WTC11 (cell line): ENCODE measurements at regions not wholly inside any gene's neighbourhood (a gene's known extent, or its start where the extent isn't known, plus 50 kb on each side); places are given as distances from the start of the nearest gene placed in this dataset.

Source experiments
- ATAC-seq: fragments of 200-7000 bp; cut with Tn5 transposase; 2 replicates; pipeline ENCODE4 v1.10.0; 2021; ENCODE audit warnings: mild to moderate bottlenecking, moderate library complexity
- CTCF ChIA-PET: fragments of 300-600 bp; sonication (Branson Sonifier 250); formaldehyde crosslinking; loops from one replicate; lab custom pipeline; 2021; ENCODE audit warnings: antibody characterized with exemption; lab: Charles Lee
- POLR2A ChIA-PET: fragments of 350-600 bp; sonication (Branson Sonifier 250); formaldehyde crosslinking; loops from one replicate; lab custom pipeline; 2021; ENCODE audit warnings: antibody characterized with exemption; lab: Charles Lee
- DNase-seq: peaks from one replicate; pipeline ENCODE4 v3.0.0; 2021; ENCODE audit warnings: low spot score
- H3K27ac Mint-ChIP-seq: 2 replicates; pipeline ENCODE4 v1.8.0; 2021; ENCODE audit warnings: mixed read lengths
- H3K27me3 Mint-ChIP-seq: 2 replicates; pipeline ENCODE4 v1.8.0; 2021; ENCODE audit warnings: low read depth, mild to moderate bottlenecking, moderate library complexity, mixed read lengths
- H3K36me3 Mint-ChIP-seq: 2 replicates; pipeline ENCODE4 v1.8.0; 2021; ENCODE audit warnings: mixed read lengths
- H3K4me1 Mint-ChIP-seq: 2 replicates; pipeline ENCODE4 v1.8.0; 2022; ENCODE audit warnings: mixed read lengths
- H3K4me3 Mint-ChIP-seq: 2 replicates; pipeline ENCODE4 v1.8.0; 2021; ENCODE audit warnings: mild to moderate bottlenecking, moderate library complexity, mixed read lengths
- H3K9me3 Mint-ChIP-seq: 2 replicates; pipeline ENCODE4 v1.8.0; 2021; ENCODE audit warnings: mixed read lengths
- CBFB ChIP-seq: sonication (generic); formaldehyde crosslinking; IDR thresholded peaks from 2 replicates; pipeline ENCODE4 v1.8.1; 2022; ENCODE audit warnings: mild to moderate bottlenecking, low read depth, missing genetic modification reagents
- CREM ChIP-seq: sonication (generic); formaldehyde crosslinking; IDR thresholded peaks from 2 replicates; pipeline ENCODE4 v1.8.1; 2022; ENCODE audit warnings: mild to moderate bottlenecking, missing genetic modification reagents, moderate library complexity
- ESRRA ChIP-seq: sonication (generic); formaldehyde crosslinking; IDR thresholded peaks from 2 replicates; pipeline ENCODE4 v1.8.1; 2022; ENCODE audit warnings: mild to moderate bottlenecking, missing genetic modification reagents, borderline replicate concordance
- HMGA2 ChIP-seq: fragments of 250-450 bp; sonication (Bioruptor Pico); IDR thresholded peaks from 2 replicates; pipeline ENCODE4 v1.4.0; 2021; ENCODE audit warnings: mild to moderate bottlenecking, moderate library complexity
- NR1H2 ChIP-seq: sonication (generic); formaldehyde crosslinking; IDR thresholded peaks from 2 replicates; pipeline ENCODE4 v1.9.0; 2021; ENCODE audit warnings: mild to moderate bottlenecking, moderate library complexity, missing genetic modification reagents
- SMAD3 ChIP-seq: sonication (generic); formaldehyde crosslinking; IDR thresholded peaks from 2 replicates; pipeline ENCODE4 v1.8.0; 2022; ENCODE audit warnings: missing genetic modification reagents, mild to moderate bottlenecking, borderline replicate concordance
- TCF7 ChIP-seq: sonication (generic); formaldehyde crosslinking; IDR thresholded peaks from 2 replicates; pipeline ENCODE4 v1.8.0; 2022; ENCODE audit warnings: mild to moderate bottlenecking, low read depth, missing genetic modification reagents, moderate library complexity
- ZNF263 ChIP-seq: sonication (generic); formaldehyde crosslinking; IDR thresholded peaks from 2 replicates; pipeline ENCODE4 v1.8.1; 2022; ENCODE audit warnings: low read depth, mild to moderate bottlenecking, moderate library complexity, missing genetic modification reagents
- TF ChIP-seq, protein P1 (sequence below): sonication (generic); formaldehyde crosslinking; IDR thresholded peaks from 2 replicates; pipeline ENCODE4 v1.8.1; 2023; ENCODE audit warnings: mild to moderate bottlenecking, missing genetic modification reagents
- TF ChIP-seq, protein P2 (sequence below): sonication (generic); formaldehyde crosslinking; IDR thresholded peaks from 2 replicates; pipeline ENCODE4 v1.8.0; 2022; ENCODE audit warnings: missing genetic modification reagents
- TF ChIP-seq, protein P3 (sequence below): fragments of 250-450 bp; sonication (Bioruptor Pico); IDR thresholded peaks from 2 replicates; pipeline ENCODE4 v1.9.0; 2021; ENCODE audit warnings: mild to moderate bottlenecking, borderline replicate concordance
- TF ChIP-seq, protein P4 (sequence below): sonication (generic); formaldehyde crosslinking; IDR thresholded peaks from 2 replicates; pipeline ENCODE4 v1.8.0; 2023; ENCODE audit warnings: mild to moderate bottlenecking, missing genetic modification reagents
- TF ChIP-seq, protein P5 (sequence below): sonication (generic); formaldehyde crosslinking; IDR thresholded peaks from 2 replicates; pipeline ENCODE4 v1.8.0; 2023; ENCODE audit warnings: missing genetic modification reagents
- TF ChIP-seq, protein P6 (sequence below): sonication (generic); formaldehyde crosslinking; IDR thresholded peaks from 2 replicates; pipeline ENCODE4 v1.8.1; 2022; ENCODE audit warnings: low read depth, missing genetic modification reagents, borderline replicate concordance
- TF ChIP-seq, protein P7 (sequence below): sonication (generic); formaldehyde crosslinking; IDR thresholded peaks from 2 replicates; pipeline ENCODE4 v1.8.1; 2023; ENCODE audit warnings: mild to moderate bottlenecking, missing genetic modification reagents, moderate library complexity
- TF ChIP-seq, protein P8 (sequence below): sonication (generic); formaldehyde crosslinking; IDR thresholded peaks from 2 replicates; pipeline ENCODE4 v1.8.1; 2023; ENCODE audit warnings: mild to moderate bottlenecking, moderate library complexity, missing genetic modification reagents

DNA sequence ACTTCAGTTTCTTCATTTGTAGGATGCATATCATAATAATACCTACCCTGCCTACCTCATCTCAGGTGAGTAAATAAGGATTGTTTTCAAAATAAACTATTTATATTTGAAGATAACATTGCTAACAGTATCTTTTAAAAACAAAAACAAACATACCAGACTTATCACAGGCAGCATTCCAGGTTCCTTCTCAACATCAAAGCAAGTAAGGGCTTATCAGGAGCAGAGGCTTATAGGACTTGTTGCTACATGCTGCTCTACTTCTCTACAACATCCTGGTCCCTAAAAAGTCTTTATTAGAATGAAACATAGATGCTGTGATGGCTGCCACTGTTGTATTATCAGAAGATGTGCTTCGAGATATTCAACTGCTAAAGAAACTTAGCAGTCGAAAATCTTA lies 149.2 kb upstream of the PRDM1 start:
- no peaks in the 10 kb centered on the region for H3K27me3 Mint-ChIP-seq
- no peaks in the 10 kb centered on the region for H3K4me1 Mint-ChIP-seq
- no peak for ATAC-seq
- H3K9me3 Mint-ChIP-seq: peaks cover 7% of the 10 kb centered on the region
- no peak overlapping the region for H3K4me3 Mint-ChIP-seq
- DNase-seq: no peak
- no peak overlapping the region for H3K27ac Mint-ChIP-seq
- ChIA-PET POLR2A (no interaction called here), CTCF (no interaction called here)
- TF ChIP-seq CBFB (CRISPR knock-in tag) (no peak), ZNF263 (CRISPR knock-in tag) (no peak), CREM (no peak), TCF7 (CRISPR knock-in tag) (no peak)
- TF ChIP-seq, protein P1, sequence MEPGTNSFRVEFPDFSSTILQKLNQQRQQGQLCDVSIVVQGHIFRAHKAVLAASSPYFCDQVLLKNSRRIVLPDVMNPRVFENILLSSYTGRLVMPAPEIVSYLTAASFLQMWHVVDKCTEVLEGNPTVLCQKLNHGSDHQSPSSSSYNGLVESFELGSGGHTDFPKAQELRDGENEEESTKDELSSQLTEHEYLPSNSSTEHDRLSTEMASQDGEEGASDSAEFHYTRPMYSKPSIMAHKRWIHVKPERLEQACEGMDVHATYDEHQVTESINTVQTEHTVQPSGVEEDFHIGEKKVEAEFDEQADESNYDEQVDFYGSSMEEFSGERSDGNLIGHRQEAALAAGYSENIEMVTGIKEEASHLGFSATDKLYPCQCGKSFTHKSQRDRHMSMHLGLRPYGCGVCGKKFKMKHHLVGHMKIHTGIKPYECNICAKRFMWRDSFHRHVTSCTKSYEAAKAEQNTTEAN (CRISPR knock-in tag): no peak
- no peaks in the 10 kb centered on the region for H3K36me3 Mint-ChIP-seq

DNA sequence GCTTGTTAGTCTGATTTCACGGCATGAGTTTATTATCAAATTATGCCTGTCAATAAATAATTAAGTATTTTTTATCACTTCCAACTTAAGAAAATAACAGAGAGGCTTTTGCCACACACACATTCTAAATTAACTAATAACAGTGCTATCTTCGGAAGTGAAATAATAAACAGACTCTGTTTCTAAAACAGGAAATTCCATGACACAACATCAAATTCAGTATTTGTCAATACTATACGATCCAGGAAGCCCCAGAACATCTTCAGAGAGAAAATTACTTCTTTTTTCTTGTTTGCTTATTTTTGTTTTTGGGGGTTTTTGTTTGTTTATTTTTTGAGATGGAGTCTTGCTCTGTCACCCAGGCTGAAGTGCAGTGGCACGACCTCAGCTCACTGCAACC lies 150.7 kb upstream of the PRDM1 start:
- POLR2A ChIA-PET: no interaction called here
- DNase-seq (no peak), ATAC-seq (no peak)
- Mint-ChIP-seq H3K9me3 (peaks cover 7% of the 10 kb centered on the region), H3K4me3 (no peak overlapping the region), H3K27me3 (no peaks in the 10 kb centered on the region), H3K4me1 (no peaks in the 10 kb centered on the region), H3K36me3 (no peaks in the 10 kb centered on the region), H3K27ac (no peak overlapping the region)
- CTCF ChIA-PET: interaction anchor here (1.1 kb wide), 1 partner anchor 58 kb away, joined by 3 read pairs; no protein-coding TSS in a partner anchor
- TF ChIP-seq SMAD3 (CRISPR knock-in tag): no peak
- no peak for TF ChIP-seq NR1H2 (CRISPR knock-in tag)
- TF ChIP-seq, protein P2, sequence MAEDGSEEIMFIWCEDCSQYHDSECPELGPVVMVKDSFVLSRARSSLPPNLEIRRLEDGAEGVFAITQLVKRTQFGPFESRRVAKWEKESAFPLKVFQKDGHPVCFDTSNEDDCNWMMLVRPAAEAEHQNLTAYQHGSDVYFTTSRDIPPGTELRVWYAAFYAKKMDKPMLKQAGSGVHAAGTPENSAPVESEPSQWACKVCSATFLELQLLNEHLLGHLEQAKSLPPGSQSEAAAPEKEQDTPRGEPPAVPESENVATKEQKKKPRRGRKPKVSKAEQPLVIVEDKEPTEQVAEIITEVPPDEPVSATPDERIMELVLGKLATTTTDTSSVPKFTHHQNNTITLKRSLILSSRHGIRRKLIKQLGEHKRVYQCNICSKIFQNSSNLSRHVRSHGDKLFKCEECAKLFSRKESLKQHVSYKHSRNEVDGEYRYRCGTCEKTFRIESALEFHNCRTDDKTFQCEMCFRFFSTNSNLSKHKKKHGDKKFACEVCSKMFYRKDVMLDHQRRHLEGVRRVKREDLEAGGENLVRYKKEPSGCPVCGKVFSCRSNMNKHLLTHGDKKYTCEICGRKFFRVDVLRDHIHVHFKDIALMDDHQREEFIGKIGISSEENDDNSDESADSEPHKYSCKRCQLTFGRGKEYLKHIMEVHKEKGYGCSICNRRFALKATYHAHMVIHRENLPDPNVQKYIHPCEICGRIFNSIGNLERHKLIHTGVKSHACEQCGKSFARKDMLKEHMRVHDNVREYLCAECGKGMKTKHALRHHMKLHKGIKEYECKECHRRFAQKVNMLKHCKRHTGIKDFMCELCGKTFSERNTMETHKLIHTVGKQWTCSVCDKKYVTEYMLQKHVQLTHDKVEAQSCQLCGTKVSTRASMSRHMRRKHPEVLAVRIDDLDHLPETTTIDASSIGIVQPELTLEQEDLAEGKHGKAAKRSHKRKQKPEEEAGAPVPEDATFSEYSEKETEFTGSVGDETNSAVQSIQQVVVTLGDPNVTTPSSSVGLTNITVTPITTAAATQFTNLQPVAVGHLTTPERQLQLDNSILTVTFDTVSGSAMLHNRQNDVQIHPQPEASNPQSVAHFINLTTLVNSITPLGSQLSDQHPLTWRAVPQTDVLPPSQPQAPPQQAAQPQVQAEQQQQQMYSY (CRISPR knock-in tag): no peak
- TF ChIP-seq, protein P3, sequence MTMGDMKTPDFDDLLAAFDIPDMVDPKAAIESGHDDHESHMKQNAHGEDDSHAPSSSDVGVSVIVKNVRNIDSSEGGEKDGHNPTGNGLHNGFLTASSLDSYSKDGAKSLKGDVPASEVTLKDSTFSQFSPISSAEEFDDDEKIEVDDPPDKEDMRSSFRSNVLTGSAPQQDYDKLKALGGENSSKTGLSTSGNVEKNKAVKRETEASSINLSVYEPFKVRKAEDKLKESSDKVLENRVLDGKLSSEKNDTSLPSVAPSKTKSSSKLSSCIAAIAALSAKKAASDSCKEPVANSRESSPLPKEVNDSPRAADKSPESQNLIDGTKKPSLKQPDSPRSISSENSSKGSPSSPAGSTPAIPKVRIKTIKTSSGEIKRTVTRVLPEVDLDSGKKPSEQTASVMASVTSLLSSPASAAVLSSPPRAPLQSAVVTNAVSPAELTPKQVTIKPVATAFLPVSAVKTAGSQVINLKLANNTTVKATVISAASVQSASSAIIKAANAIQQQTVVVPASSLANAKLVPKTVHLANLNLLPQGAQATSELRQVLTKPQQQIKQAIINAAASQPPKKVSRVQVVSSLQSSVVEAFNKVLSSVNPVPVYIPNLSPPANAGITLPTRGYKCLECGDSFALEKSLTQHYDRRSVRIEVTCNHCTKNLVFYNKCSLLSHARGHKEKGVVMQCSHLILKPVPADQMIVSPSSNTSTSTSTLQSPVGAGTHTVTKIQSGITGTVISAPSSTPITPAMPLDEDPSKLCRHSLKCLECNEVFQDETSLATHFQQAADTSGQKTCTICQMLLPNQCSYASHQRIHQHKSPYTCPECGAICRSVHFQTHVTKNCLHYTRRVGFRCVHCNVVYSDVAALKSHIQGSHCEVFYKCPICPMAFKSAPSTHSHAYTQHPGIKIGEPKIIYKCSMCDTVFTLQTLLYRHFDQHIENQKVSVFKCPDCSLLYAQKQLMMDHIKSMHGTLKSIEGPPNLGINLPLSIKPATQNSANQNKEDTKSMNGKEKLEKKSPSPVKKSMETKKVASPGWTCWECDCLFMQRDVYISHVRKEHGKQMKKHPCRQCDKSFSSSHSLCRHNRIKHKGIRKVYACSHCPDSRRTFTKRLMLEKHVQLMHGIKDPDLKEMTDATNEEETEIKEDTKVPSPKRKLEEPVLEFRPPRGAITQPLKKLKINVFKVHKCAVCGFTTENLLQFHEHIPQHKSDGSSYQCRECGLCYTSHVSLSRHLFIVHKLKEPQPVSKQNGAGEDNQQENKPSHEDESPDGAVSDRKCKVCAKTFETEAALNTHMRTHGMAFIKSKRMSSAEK (CRISPR knock-in tag): no peak
- TF ChIP-seq, protein P4, sequence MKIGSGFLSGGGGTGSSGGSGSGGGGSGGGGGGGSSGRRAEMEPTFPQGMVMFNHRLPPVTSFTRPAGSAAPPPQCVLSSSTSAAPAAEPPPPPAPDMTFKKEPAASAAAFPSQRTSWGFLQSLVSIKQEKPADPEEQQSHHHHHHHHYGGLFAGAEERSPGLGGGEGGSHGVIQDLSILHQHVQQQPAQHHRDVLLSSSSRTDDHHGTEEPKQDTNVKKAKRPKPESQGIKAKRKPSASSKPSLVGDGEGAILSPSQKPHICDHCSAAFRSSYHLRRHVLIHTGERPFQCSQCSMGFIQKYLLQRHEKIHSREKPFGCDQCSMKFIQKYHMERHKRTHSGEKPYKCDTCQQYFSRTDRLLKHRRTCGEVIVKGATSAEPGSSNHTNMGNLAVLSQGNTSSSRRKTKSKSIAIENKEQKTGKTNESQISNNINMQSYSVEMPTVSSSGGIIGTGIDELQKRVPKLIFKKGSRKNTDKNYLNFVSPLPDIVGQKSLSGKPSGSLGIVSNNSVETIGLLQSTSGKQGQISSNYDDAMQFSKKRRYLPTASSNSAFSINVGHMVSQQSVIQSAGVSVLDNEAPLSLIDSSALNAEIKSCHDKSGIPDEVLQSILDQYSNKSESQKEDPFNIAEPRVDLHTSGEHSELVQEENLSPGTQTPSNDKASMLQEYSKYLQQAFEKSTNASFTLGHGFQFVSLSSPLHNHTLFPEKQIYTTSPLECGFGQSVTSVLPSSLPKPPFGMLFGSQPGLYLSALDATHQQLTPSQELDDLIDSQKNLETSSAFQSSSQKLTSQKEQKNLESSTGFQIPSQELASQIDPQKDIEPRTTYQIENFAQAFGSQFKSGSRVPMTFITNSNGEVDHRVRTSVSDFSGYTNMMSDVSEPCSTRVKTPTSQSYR (CRISPR knock-in tag): no peak
- TF ChIP-seq, protein P5, sequence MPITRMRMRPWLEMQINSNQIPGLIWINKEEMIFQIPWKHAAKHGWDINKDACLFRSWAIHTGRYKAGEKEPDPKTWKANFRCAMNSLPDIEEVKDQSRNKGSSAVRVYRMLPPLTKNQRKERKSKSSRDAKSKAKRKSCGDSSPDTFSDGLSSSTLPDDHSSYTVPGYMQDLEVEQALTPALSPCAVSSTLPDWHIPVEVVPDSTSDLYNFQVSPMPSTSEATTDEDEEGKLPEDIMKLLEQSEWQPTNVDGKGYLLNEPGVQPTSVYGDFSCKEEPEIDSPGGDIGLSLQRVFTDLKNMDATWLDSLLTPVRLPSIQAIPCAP: no peak
- no peak for TF ChIP-seq ESRRA (CRISPR knock-in tag)
- TF ChIP-seq, protein P6, sequence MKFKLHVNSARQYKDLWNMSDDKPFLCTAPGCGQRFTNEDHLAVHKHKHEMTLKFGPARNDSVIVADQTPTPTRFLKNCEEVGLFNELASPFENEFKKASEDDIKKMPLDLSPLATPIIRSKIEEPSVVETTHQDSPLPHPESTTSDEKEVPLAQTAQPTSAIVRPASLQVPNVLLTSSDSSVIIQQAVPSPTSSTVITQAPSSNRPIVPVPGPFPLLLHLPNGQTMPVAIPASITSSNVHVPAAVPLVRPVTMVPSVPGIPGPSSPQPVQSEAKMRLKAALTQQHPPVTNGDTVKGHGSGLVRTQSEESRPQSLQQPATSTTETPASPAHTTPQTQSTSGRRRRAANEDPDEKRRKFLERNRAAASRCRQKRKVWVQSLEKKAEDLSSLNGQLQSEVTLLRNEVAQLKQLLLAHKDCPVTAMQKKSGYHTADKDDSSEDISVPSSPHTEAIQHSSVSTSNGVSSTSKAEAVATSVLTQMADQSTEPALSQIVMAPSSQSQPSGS: no peak
- TF ChIP-seq, protein P7, sequence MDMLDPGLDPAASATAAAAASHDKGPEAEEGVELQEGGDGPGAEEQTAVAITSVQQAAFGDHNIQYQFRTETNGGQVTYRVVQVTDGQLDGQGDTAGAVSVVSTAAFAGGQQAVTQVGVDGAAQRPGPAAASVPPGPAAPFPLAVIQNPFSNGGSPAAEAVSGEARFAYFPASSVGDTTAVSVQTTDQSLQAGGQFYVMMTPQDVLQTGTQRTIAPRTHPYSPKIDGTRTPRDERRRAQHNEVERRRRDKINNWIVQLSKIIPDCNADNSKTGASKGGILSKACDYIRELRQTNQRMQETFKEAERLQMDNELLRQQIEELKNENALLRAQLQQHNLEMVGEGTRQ (CRISPR knock-in tag): no peak
- TF ChIP-seq, protein P8, sequence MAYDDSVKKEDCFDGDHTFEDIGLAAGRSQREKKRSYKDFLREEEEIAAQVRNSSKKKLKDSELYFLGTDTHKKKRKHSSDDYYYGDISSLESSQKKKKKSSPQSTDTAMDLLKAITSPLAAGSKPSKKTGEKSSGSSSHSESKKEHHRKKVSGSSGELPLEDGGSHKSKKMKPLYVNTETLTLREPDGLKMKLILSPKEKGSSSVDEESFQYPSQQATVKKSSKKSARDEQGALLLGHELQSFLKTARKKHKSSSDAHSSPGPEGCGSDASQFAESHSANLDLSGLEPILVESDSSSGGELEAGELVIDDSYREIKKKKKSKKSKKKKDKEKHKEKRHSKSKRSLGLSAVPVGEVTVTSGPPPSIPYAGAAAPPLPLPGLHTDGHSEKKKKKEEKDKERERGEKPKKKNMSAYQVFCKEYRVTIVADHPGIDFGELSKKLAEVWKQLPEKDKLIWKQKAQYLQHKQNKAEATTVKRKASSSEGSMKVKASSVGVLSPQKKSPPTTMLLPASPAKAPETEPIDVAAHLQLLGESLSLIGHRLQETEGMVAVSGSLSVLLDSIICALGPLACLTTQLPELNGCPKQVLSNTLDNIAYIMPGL (CRISPR knock-in tag): no peak
- no peak for TF ChIP-seq HMGA2 (CRISPR knock-in tag)
